Left cardiac atrium (tissue), 4 donors: ENCODE measurements at regions not wholly inside any gene's neighbourhood (a gene's known extent, or its start where the extent isn't known, plus 50 kb on each side); places are given as distances from the start of the nearest gene placed in this dataset.
"Not testable (repeated sequence)": the region's sequence is repeated elsewhere in the genome, so short reads cannot be mapped to it uniquely, and the experiment has no call there.

Experiments used
- ATAC-seq, 2 donors: fragments of 200-7000 bp; cut with Tn5 transposase; one replicate each; pipeline ENCODE4 v1.9.1; 2020; ENCODE audit warnings: mild to moderate bottlenecking in 2 of 2, moderate library complexity in 2 of 2
- DNase-seq: peaks from one replicate; pipeline ENCODE4 v3.0.0-alpha.2; 2020
- intact Hi-C, 2 donors: fragments of 100-400 bp; cut with DNase I; formaldehyde crosslinking; loops; one replicate each; pipeline versions ENCODE4 v1.14.1 to v1.15.1; 2022 to 2023
- donor health status: DM: no; HTN: yes; CAD: no.
- donor health status: DM: no; HTN: yes; CAD: no; lungs with severe emphysema.
- donor health status: DM: yes; HTN: yes; CAD: no.
- donor health status: Dilated cardiomyopathy.

DNA sequence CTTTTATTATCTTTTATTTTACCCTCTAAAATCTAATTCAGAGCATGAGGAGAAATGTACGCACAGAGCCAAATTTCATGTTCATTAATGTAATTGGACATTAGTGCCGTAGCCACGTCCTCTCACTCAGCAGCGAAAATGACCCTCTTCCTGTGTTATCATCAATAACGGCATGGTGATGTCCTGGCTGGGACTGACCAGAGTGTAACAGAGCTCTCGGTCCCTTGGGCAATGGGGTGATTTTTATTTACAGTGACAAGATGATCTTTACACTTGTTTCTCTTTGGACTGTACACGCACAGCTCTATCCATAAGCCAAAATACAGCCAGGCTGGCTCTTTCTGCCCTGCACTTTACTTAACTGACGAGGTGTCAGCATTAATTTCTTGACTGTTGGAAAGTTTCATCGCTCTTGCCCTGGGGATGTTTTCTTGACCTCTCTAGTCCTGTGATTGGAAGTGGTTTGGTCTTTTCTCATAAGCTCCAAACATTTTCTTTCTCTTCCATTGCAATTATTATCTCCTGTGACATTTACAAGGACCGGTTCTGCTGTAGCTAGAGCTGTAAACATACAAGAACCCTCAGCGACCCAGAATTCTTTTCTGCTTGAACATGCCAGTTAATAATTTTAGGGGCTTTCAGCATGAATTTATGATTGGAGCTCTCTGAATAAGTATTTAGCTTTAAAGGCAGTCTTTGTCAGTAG lies 308.0 kb upstream of the PIK3C3 start:
- intact Hi-C loops: no loop called here
- ATAC-seq: no peak

DNA sequence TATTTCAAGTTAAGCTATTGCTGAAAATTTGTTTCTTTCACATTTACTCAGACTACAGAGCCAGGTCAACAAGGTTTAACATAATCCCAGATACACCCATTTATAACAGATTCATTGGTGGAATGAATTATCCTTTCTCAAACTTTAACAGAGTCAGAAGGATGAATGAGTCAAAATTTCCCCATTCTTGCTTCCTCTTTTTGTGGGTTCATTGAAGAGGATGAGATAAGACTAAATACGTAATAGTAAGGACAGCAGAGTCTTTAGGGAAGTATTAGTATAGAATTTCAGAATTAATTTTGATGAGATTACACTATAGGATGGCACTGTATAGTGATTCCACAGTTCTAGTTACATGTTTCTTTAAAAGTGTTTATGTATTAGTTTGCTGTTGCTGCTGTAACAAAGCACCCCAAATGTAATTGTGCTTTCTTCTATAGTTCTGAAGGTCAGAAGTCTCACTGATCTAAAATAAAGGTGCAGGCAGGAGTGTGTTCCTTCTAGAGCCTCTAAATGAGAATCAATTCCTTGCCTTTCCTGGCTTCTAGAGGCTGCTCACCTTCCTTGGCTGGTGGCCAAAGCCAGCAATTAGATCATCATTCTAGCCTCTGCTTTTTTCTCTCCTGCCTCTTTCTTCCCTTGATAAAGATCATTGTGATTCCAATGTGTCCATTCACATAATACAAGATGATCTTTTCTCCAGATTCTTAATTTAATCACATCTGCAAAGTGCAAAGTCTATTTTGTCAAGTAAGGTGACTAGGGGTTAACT lies 309.3 kb upstream of the PIK3C3 start:
- ATAC-seq: no peak
- no peak for DNase-seq
- intact Hi-C loops: no loop called here

More for the DNA sequence above, 308.0 kb upstream of the PIK3C3 start:
- no peak for DNase-seq

DNA sequence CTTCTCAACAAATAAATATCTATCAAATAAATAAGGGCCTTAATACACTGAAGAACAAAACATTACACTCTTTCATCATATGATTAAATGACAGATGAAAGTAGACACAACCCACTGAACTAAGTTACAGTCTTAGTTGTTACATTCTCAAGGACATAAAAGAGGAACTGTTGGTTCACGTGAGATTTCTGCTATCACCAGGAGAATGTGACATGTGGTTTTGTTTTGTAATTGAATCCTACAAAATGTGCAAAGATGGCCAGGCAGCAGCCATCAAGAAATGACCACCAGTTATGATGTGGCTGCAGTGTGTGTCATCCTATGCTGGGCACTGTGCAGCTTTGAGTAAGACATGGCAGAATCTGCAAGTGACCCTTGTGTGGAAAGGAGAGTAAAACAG lies 310.6 kb upstream of the PIK3C3 start:
- DNase-seq (no peak), ATAC-seq (no peak)
- intact Hi-C loops: no loop called here

DNA sequence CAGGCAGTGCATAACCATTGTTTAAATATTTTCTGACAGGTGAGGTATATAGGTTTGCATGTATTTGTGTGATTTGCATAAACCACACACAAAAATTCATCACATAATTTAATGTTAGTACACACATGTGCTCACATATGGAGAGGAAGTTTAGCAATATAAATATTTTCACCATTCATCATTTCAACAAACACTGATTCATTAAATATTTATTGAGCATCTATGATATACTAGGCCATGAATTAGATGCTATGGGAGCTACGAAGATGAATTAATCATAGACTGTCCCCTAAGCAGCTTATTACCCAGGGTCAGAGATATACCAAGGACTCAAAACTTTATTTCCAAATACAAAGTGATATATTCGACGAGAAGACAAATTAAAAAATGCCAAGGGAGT lies 311.6 kb upstream of the PIK3C3 start:
- ATAC-seq: no peak
- no peak for DNase-seq

DNA sequence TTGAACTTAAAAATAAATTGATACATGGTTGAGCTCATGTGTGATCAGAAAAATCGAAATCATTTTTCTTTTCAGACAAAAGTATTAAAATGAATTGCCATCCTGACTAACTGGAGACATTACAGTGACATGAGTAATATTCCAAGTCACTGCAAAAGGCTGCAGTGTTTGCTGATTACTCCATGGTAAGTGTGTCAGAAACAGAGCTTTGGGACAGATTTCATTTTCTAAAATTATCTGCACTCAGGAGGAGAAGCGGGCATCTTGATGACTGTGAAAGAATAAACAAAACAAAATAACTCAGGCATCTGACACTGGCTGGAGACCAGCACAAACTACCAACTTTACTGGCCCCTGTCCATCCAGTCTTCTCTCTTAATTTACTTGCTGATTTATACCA lies 312.3 kb upstream of the PIK3C3 start:
- intact Hi-C loops: no loop called here
- DNase-seq: no peak
- no peak for ATAC-seq

More for the DNA sequence above, 311.6 kb upstream of the PIK3C3 start:
- intact Hi-C loops: no loop called here

DNA sequence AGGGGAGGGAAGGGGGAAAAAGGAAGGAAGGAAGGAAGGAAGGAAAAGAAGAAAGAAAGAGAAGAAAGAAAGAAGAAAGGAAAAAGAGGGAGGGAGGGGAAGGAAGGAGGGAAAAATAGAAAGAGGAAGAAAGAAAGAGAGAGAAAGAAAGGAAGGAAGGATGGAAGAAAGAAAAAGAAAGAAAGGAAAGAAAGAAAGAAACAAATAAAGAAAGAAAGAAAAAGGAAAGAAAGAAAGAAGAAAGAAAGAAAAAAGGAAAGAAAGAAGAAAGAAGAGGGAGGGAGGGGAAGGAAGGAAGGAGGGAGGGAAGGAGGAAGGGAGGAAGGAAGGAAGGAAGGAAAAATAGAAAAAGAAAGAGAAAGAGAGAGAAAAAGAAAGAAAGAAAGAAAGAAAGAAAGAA lies 315.8 kb upstream of the PIK3C3 start:
- no peak for ATAC-seq
- no peak for DNase-seq
- intact Hi-C loops: no loop called here

DNA sequence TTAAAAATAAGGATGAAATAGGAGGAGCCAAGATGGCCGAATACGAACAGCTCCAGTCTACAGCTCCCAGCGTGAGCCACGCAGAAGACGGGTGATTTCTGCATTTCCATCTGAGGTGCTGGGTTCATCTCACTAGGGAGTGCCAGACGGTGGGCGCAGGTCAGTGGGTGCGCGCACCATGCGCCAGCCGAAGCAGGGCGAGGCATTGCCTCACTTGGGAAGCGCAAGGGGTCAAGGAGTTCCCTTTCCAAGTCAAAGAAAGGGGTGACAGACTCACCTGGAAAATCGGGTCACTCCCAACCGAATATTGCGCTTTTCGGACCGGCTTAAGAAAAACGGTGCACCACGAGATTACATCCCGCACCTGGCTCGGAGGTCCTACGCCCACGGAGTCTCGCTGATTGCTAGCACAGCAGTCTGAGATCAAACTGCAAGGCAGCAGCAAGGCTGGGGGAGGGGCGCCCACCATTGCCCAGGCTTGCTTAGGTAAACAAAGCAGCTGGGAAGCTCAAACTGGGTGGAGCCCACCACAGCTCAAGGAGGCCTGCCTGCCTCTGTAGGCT lies 323.2 kb upstream of the PIK3C3 start:
- ATAC-seq, DNase-seq, intact Hi-C loops: not testable (repeated sequence)

DNA sequence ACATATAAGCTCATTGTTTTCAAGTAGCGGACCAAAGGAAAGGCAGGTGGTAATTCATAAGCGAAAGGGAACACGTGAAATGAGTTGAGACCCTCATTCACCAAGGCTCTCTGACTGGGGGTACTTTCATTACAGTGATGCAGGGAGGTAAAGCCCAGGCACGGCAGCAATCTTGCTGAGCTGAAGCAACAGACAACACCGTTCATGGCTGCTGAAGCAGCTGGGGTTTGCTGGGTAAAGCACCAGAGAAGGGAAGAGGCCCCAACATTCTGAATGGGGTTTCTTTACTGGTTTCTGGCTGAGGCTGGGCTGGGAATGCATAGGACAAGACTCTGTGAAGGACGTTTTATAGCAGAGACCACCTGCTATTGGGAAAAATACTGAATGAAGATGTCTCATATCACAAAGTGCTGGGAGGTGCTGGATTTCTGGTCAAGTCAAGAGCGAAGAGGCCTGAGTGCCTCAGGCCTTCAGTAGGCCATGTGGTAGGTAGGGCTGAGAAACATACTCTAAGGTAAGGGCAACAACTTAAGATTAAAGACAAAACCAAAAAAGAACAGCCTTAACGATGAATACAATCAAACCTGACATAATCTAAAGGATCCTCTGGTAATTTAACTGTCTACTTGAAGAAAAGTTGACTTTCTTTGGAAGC lies 324.7 kb upstream of the PIK3C3 start:
- ATAC-seq: no peak
- DNase-seq: no peak
- intact Hi-C loops: no loop called here

DNA sequence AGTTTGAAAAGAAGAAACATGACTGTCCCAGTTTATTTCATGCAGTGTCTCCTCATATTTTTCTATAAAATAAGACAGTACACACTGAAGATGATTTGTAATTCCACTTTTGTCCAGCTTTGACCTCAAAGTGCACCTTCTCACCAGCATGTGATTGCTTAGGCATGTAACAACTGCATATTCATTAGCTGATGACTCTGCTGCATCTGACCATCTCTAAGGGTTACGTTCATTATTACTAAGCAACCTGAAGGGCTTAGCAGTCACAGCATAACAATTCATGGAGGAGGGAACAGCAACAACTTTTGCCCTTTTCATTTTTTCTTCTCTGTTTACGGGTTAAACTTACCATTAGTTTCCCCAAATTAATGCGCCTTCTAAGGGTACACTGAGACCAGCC lies 330.6 kb upstream of the PIK3C3 start:
- intact Hi-C loops: no loop called here
- ATAC-seq (no peak), DNase-seq (no peak)

DNA sequence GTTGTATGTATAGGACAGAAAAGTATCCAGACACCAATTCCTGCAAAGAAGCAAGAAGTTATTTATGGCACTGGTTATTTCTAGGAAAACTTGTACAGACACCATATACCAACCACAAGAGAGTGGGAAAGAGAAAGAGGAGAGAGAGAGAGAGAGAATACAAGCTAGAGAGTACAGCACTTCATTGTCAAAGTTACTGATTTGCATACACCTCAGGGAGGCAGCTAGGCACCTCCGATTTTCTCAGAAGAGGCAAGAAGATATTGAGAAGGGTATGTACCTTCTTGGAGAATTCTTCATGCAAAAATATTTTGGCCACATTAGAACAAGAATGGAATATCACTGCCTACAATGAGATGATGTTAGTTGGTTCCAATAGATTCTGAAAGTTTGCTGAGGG lies 333.9 kb upstream of the PIK3C3 start:
- DNase-seq: no peak
- no peak for ATAC-seq
- intact Hi-C loops: no loop called here

DNA sequence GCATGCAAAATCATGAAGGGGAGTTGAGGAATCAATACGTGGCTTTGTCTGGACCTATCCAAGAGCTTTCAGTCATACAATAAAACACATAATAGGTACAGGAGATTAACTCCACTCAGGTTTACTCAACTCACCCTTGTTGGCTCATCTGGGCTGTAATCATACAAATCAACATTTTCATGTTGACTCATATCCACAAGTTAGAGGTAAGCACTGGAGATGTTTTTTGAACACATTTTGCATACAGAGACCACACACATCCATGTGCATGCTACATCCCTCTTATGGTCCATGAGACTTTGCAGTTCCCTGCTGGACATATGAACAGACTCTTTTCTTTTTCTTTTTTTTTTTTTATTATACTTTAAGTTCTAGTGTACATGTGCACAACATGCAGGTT lies 336.9 kb upstream of the PIK3C3 start:
- intact Hi-C loops: no loop called here
- ATAC-seq (no peak), DNase-seq (no peak)

DNA sequence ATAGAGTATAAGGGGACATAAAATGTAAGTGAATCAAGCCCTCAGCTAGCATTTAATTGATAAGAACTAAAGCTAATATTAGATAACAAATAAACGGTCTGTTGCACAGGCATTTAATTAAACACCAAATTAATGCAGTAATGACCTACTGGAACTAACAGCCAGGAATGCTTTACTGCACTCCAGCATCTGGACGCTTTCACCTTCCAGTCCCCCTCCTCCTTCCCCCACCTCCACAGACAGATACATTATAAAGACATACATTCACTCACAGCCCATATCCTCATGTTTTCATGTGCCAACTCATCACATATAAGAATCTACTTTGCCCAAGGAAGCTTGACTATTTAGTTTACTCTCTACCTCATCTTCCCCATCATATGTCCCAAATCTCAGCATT lies 337.4 kb upstream of the PIK3C3 start:
- DNase-seq (no peak), ATAC-seq (no peak)
- intact Hi-C loops: no loop called here

DNA sequence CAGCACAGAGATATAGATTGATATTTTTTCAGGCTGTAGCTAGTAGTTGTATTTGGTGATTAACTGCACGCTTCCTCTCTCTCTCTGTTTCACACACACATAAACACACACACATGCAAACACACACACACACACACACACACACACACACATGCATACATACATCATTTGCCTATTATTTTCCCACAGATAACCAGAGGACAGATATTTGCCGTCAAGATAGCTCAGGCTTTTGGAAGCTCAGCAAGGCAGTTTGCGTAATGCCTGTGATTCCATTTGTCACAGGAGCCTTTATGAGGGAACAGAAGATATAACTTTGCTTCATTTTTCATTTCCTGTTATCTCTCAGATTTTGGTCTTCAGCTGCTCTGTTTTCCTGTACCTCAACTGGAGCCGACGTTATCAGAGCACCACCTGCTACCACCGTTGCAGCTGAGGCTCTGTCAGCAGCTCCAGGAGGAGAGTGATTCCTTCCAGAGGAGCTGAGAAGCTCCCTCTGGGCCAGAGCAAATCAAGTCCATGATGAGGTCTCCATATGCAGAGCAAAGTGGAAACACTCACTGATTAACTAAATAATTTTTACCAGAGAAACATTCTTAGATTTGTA lies 341.9 kb upstream of the PIK3C3 start:
- DNase-seq: no peak
- intact Hi-C loops: no loop called here

DNA sequence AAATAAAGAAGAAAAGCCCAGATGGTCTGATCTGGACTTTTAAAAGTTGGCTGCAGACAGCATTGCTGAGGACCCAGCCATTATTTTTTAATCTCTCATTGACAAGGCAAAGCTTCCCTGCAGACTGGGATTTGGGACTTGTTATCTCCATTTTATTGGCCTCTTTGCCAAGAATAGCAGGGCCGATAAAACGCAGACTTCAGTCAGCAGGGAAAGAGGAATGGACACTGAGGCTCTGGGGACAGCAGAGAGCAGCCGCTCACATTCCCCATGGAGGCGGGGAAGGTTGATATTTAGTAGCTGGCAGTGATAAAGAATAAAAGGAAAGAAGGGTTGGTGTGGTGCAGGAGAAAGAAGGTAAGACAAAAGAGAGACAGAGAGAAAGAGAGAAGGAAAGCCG lies 350.1 kb upstream of the PIK3C3 start:
- intact Hi-C loops: no loop called here
- ATAC-seq (peak in 1 of 2 donors; percentile 58), DNase-seq (no peak)

More for the DNA sequence above, 341.9 kb upstream of the PIK3C3 start:
- no peak for ATAC-seq

DNA sequence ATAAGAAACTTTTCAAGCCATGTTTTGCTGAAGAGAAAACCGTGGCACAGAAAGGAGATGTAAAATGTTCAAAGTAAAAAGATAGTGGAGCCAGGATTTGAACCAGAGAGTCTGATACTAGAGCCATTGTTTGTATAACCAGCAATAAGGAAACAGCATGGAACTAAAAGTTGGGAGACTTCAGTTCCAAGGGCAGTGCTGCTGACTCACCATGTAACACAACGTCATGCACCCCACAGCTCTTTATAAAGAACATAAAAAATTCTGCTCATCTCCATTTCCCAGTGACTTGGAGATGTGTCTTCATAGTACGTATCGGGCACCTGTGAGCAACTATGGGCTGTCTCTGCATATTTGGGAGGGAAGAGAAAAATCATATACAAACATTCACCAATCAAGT lies 353.0 kb upstream of the PIK3C3 start:
- intact Hi-C loops: no loop called here
- DNase-seq (no peak), ATAC-seq (no peak)

DNA sequence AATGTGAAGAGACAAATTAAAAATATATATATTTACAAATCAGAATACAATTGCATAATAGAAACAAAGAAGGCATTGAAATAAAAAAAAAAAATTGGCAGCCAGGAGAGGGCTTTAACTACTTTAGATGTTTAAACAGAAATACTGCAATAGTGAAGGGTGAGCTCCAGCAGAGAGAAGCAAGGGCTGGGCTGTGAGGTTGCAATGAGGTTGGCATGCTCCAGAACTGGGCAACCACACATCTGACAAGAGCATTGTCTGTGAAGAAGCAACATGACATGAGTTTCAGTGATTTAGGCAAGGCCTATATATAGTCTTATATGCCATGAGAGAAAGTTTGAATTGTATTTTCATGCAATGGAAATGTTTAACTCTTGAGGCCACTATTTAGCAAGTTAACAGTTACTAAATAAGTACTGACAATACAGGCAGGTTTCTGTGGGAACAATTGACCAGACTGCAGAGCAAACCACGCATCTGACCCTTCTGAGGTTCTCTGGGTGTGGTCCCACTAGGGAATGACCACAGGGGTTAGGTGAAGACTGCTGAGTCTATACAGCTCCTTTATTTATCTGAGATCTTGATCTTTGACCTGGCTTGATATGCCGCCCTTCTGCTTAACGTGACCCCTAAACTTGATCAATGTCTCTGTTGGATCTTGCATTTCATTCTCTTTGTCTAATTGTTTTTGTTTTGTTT lies 354.2 kb upstream of the PIK3C3 start:
- ATAC-seq (no peak), DNase-seq (no peak)
- intact Hi-C loops: no loop called here

DNA sequence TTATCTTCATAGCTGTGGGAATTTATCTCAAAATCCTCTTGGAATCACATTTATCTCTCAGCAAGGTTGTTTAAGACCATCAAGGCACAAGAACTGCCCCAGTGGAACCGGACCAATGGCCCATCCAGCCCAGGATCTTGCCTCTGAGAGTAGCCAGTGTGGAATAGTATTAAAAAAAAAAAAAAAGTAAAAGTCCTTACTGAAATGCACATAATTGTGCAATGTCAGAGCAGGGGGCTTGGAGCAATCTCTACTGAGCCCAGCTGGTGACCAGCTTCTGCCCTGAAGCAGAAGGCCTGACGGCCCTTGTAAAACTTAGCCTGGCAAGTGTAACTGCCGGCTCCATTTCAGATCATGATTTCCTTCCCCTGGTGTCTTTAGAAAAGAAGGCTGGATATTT lies 355.6 kb upstream of the PIK3C3 start:
- intact Hi-C loops: no loop called here

DNA sequence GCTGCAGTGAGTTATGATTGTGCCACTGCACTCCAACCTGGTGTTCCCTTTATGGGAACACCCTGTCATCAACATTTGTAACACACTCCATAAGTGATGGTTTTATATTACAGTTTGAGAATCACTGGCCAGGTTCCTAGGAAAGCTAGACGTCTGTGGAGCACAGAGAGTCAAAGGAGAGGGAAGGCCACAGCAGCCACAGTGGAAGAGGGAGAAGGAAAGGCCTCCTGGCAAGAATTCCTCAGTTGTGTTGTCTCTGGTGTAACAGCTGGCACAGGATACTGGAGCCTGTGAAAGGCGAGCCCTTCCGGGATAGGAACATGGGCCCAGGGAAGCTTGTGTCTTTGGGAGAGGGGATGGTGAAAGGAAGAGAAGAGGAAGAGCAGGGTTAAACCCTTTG lies 360.5 kb upstream of the PIK3C3 start:
- intact Hi-C loops: no loop called here
- DNase-seq (no peak), ATAC-seq (peak; percentile 34 to 80)

More for the DNA sequence above, 355.6 kb upstream of the PIK3C3 start:
- DNase-seq (peak; percentile 23), ATAC-seq (peak; percentile 23 to 27)

DNA sequence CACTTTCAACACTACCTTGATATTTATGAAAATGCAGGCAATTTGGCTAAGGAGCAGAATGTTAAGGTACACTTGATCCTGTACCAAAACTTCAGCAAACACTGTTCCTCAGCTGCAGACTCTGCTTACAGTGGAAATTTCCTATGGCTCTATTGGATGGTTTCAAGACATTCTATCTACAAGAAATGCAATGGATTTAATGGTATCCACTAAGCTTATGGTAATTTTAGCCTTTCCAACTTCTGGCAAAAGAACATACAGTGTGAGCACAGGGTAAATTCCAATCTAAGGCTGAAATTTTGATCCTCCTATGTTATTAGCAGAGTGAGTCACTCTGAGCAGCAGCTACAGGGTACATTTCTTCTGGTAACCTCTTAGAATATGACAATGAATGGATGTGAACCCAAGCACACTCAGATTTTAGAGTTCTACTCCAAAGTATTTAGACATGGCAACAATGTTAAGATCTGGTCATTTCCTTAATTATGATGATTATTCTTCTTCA lies 361.8 kb upstream of the PIK3C3 start:
- intact Hi-C loops: no loop called here
- DNase-seq: no peak
- ATAC-seq: no peak
